ENCODE measurements at regions not wholly inside any gene's neighbourhood (a gene's known extent, or its start where the extent isn't known, plus 50 kb on each side); places are given as distances from the start of the nearest gene placed in this dataset.
A peak's percentile ranks its signal among the peaks of the same experiment; 100 is the strongest.

GRCh38 chr18:51361130-51361860 is 163.8 kb upstream of the MEX3C start (continued):
- TF ChIP-seq ZNF142 (CRISPR knock-in tag; IDR thresholded peaks at IDR 0.05) (no peak), ZNF513 (CRISPR knock-in tag; conservative IDR thresholded peaks at IDR 0.05) (no peak), SIX1 (CRISPR knock-in tag; IDR thresholded peaks at IDR 0.05; ENCODE audit: borderline replicate concordance) (no peak), CEBPZ (IDR thresholded peaks at IDR 0.05; ENCODE audit: low read length) (no peak), GMEB1 (CRISPR knock-in tag; IDR thresholded peaks at IDR 0.05; ENCODE audit: borderline replicate concordance) (no peak), ZIK1 (CRISPR knock-in tag; IDR thresholded peaks at IDR 0.05; ENCODE audit: borderline replicate concordance, low read depth) (no peak), HOXA7 (CRISPR knock-in tag; IDR thresholded peaks at IDR 0.05) (no peak), ARID5B (CRISPR knock-in tag; IDR thresholded peaks at IDR 0.05) (peak; percentile 73), FOXK1 (CRISPR knock-in tag; IDR thresholded peaks at IDR 0.05; ENCODE audit: borderline replicate concordance, low read depth) (no peak; the same call in 1 of the 2 replicates), ZNF124 (CRISPR knock-in tag; IDR thresholded peaks at IDR 0.05) (no peak)

Measured in HepG2 (cell line).